ENCODE measurements at regions not wholly inside any gene's neighbourhood (a gene's known extent, or its start where the extent isn't known, plus 50 kb on each side); places are given as distances from the start of the nearest gene placed in this dataset.

- no peak for DNase-seq (ENCODE audit: low read depth)
- Histone ChIP-seq H3K27me3 (ENCODE audit: control insufficient read depth, insufficient read depth, low read length) (no peaks in the 10 kb centered on the region), H3K36me3 (ENCODE audit: control insufficient read depth, insufficient read depth, low read length) (no peaks in the 10 kb centered on the region), H3K4me3 (ENCODE audit: low read depth, low read length) (no peak overlapping the region)
- no peak for TF ChIP-seq CTCF (IDR thresholded peaks at IDR 0.05; ENCODE audit: insufficient read depth, low read length, poor library complexity, severe bottlenecking)
Observed at GRCh38 chr3:94775746-94776145, 712.9 kb downstream of the NSUN3 start.

GRCh38 chr3:94776401-94776915 is 713.6 kb downstream of the NSUN3 start:
- TF ChIP-seq CTCF (IDR thresholded peaks at IDR 0.05; ENCODE audit: insufficient read depth, low read length, poor library complexity, severe bottlenecking), result no peak
- no peaks in the 10 kb centered on the region for H3K27me3 ChIP-seq (ENCODE audit: control insufficient read depth, insufficient read depth, low read length)
- DNase-seq (ENCODE audit: low read depth), result no peak
- H3K36me3 ChIP-seq (ENCODE audit: control insufficient read depth, insufficient read depth, low read length), result no peaks in the 10 kb centered on the region
- no peak overlapping the region for H3K4me3 ChIP-seq (ENCODE audit: low read depth, low read length)

- H3K27me3 ChIP-seq (ENCODE audit: control insufficient read depth, insufficient read depth, low read length), result no peaks in the 10 kb centered on the region
- H3K4me3 ChIP-seq (ENCODE audit: low read depth, low read length), result no peak overlapping the region
- no peak for TF ChIP-seq CTCF (IDR thresholded peaks at IDR 0.05; ENCODE audit: insufficient read depth, low read length, poor library complexity, severe bottlenecking)
Observed at GRCh38 chr3:94778289-94778688, 715.4 kb downstream of the NSUN3 start.

GRCh38 chr3:94778814-94779494 is 716.1 kb downstream of the NSUN3 start:
- no peak for TF ChIP-seq CTCF (IDR thresholded peaks at IDR 0.05; ENCODE audit: insufficient read depth, low read length, poor library complexity, severe bottlenecking)
- Histone ChIP-seq H3K36me3 (ENCODE audit: control insufficient read depth, insufficient read depth, low read length) (no peaks in the 10 kb centered on the region), H3K27me3 (ENCODE audit: control insufficient read depth, insufficient read depth, low read length) (no peaks in the 10 kb centered on the region)

More at GRCh38 chr3:94778289-94778688, 715.4 kb downstream of the NSUN3 start:
- no peaks in the 10 kb centered on the region for H3K36me3 ChIP-seq (ENCODE audit: control insufficient read depth, insufficient read depth, low read length)
- DNase-seq (ENCODE audit: low read depth), result no peak

GRCh38 chr3:94779699-94780098 is 716.8 kb downstream of the NSUN3 start:
- no peaks in the 10 kb centered on the region for H3K36me3 ChIP-seq (ENCODE audit: control insufficient read depth, insufficient read depth, low read length)
- H3K27me3 ChIP-seq (ENCODE audit: control insufficient read depth, insufficient read depth, low read length), result no peaks in the 10 kb centered on the region
- no peak for TF ChIP-seq CTCF (IDR thresholded peaks at IDR 0.05; ENCODE audit: insufficient read depth, low read length, poor library complexity, severe bottlenecking)
- H3K4me3 ChIP-seq (ENCODE audit: low read depth, low read length), result no peak overlapping the region
- no peak for DNase-seq (ENCODE audit: low read depth)

More at GRCh38 chr3:94778814-94779494, 716.1 kb downstream of the NSUN3 start:
- no peak for DNase-seq (ENCODE audit: low read depth)
- H3K4me3 ChIP-seq (ENCODE audit: low read depth, low read length), result no peak overlapping the region

GRCh38 chr3:94784274-94784673 is 721.4 kb downstream of the NSUN3 start:
- H3K36me3 ChIP-seq (ENCODE audit: control insufficient read depth, insufficient read depth, low read length), result no peaks in the 10 kb centered on the region
- DNase-seq (ENCODE audit: low read depth), result no peak
- no peak overlapping the region for H3K4me3 ChIP-seq (ENCODE audit: low read depth, low read length)
- TF ChIP-seq CTCF (IDR thresholded peaks at IDR 0.05; ENCODE audit: insufficient read depth, low read length, poor library complexity, severe bottlenecking), result no peak
- no peaks in the 10 kb centered on the region for H3K27me3 ChIP-seq (ENCODE audit: control insufficient read depth, insufficient read depth, low read length)

All from kidney epithelial cell (primary cell).